Mesenchymal stem cell (in vitro differentiated cells and primary cell): ENCODE measurements at regions not wholly inside any gene's neighbourhood (a gene's known extent, or its start where the extent isn't known, plus 50 kb on each side); places are given as distances from the start of the nearest gene placed in this dataset.

Source experiments
- DNase-seq: peaks from one replicate; pipeline ENCODE4 v3.0.0-alpha.2; 2013
- H2AFZ ChIP-seq: one replicate; pipeline ENCODE4 v1.6.1; 2013; ENCODE audit warnings: low read depth, mild to moderate bottlenecking, control low read depth, inconsistent platforms, low read length, moderate library complexity
- H2AK5ac ChIP-seq: 2 replicates; pipeline ENCODE4 v1.6.1; 2013; ENCODE audit warnings: low read length, moderate library complexity, mild to moderate bottlenecking, inconsistent platforms; ENCODE audit not compliant: severe bottlenecking
- H2BK120ac ChIP-seq: one replicate; pipeline ENCODE4 v1.6.1; 2013; ENCODE audit warnings: low read depth, mild to moderate bottlenecking, inconsistent platforms, low read length, moderate library complexity
- H2BK12ac ChIP-seq, 2 experiments: one replicate each; pipeline ENCODE4 v1.6.1; 2013; ENCODE audit warnings: inconsistent platforms in 2 of 2, low read length in 2 of 2, mild to moderate bottlenecking in 2 of 2, moderate library complexity in 2 of 2, control low read depth in 1 of 2
- H2BK15ac ChIP-seq: one replicate; pipeline ENCODE4 v1.6.1; 2013; ENCODE audit warnings: mild to moderate bottlenecking, low read depth, inconsistent platforms; ENCODE audit not compliant: poor library complexity, severe bottlenecking
- H2BK5ac ChIP-seq: 2 replicates; pipeline ENCODE4 v1.6.1; 2013; ENCODE audit warnings: low read depth, mild to moderate bottlenecking, low read length, control low read depth, inconsistent platforms; ENCODE audit not compliant: poor library complexity, severe bottlenecking
- H3K14ac ChIP-seq, 2 experiments: one replicate each; pipeline ENCODE4 v1.6.1; 2013; ENCODE audit warnings: inconsistent platforms in 2 of 2, low read length in 2 of 2, control low read depth in 1 of 2, mild to moderate bottlenecking in 1 of 2, moderate library complexity in 1 of 2
- H3K18ac ChIP-seq, 2 experiments: one replicate each; pipeline ENCODE4 v1.6.1; 2013; ENCODE audit warnings: inconsistent platforms in 2 of 2, low read length in 2 of 2, control low read depth in 1 of 2, low read depth in 1 of 2, mild to moderate bottlenecking in 1 of 2
- H3K23ac ChIP-seq, 2 experiments: one replicate each; pipeline ENCODE4 v1.6.1; 2013; ENCODE audit warnings: inconsistent platforms in 2 of 2, low read length in 2 of 2, mild to moderate bottlenecking in 2 of 2, moderate library complexity in 2 of 2, control low read depth in 1 of 2
- H3K27ac ChIP-seq: 2 replicates; pipeline ENCODE4 v1.5.1; 2013; ENCODE audit warnings: mild to moderate bottlenecking, moderate library complexity, low read length, control low read depth, inconsistent platforms; ENCODE audit not compliant: poor library complexity, severe bottlenecking
- H3K27me3 ChIP-seq, 2 experiments: 2 replicates each; pipeline versions ENCODE4 v1.6.1 to v1.7.0; 2013; ENCODE audit warnings: low read length in 2 of 2, mild to moderate bottlenecking in 2 of 2, moderate library complexity in 2 of 2, control low read depth in 1 of 2, inconsistent platforms in 1 of 2; ENCODE audit not compliant: control insufficient read depth in 1 of 2, insufficient read depth in 1 of 2
- H3K36me3 ChIP-seq, 2 experiments: 2 replicates each; pipeline versions ENCODE4 v1.6.1 to v1.7.0; 2013; ENCODE audit warnings: low read length in 2 of 2, control low read depth in 1 of 2, inconsistent platforms in 1 of 2, low read depth in 1 of 2, mild to moderate bottlenecking in 1 of 2; ENCODE audit not compliant: insufficient read depth in 2 of 2, control insufficient read depth in 1 of 2
- H3K4ac ChIP-seq, 2 experiments: one replicate each; pipeline ENCODE4 v1.6.1; 2013; ENCODE audit warnings: inconsistent platforms in 2 of 2, low read length in 2 of 2, mild to moderate bottlenecking in 2 of 2, moderate library complexity in 2 of 2, control low read depth in 1 of 2, low read depth in 1 of 2
- H3K4me1 ChIP-seq: 2 replicates; pipeline ENCODE4 v1.6.1; 2013; ENCODE audit warnings: low read depth, low read length, control low read depth; ENCODE audit not compliant: control insufficient read depth, insufficient read depth
- H3K4me2 ChIP-seq: 2 replicates; pipeline ENCODE4 v1.6.1; 2013; ENCODE audit warnings: low read length, mild to moderate bottlenecking, inconsistent platforms; ENCODE audit not compliant: poor library complexity, severe bottlenecking
- H3K4me3 ChIP-seq, 2 experiments: 2 replicates each; pipeline versions ENCODE4 v1.5.1 to v1.7.0; 2013; ENCODE audit warnings: low read length in 2 of 2, mild to moderate bottlenecking in 2 of 2, control low read depth in 1 of 2, low read depth in 1 of 2; ENCODE audit not compliant: insufficient read depth in 1 of 2
- H3K79me1 ChIP-seq: replicated peaks from 2 replicates; pipeline ENCODE4 v1.6.1; 2013; ENCODE audit warnings: mild to moderate bottlenecking, control low read depth, low read length, inconsistent platforms; ENCODE audit not compliant: poor library complexity, severe bottlenecking
- H3K9ac ChIP-seq: 2 replicates; pipeline ENCODE4 v1.7.0; 2013; ENCODE audit warnings: mild to moderate bottlenecking, low read length, moderate library complexity
- H3K9me3 ChIP-seq: 2 replicates; pipeline ENCODE4 v1.7.0; 2013; ENCODE audit warnings: mild to moderate bottlenecking, low read length; ENCODE audit not compliant: control insufficient read depth
- H4K8ac ChIP-seq: one replicate; pipeline ENCODE4 v1.6.1; 2013; ENCODE audit warnings: inconsistent platforms, mild to moderate bottlenecking, low read length, moderate library complexity
- H4K91ac ChIP-seq: one replicate; pipeline ENCODE4 v1.6.1; 2013; ENCODE audit warnings: mild to moderate bottlenecking, low read length, inconsistent platforms
- WGBS: methylation state at CpG from one replicate; pipeline ENCODE4 v1.1.7; 2013; ENCODE audit warnings: mixed read lengths; 5-methylcytosine and 5-hydroxymethylcytosine counted together

GRCh38 chr2:59892398-59892797, 661.1 kb downstream of the BCL11A start:
- no peak overlapping the region for H3K27ac ChIP-seq
- no peak overlapping the region for H3K4me2 ChIP-seq
- H4K8ac ChIP-seq = no peak overlapping the region
- no peak overlapping the region for H3K23ac ChIP-seq
- no peak overlapping the region for H2AK5ac ChIP-seq
- no peak overlapping the region for H3K18ac ChIP-seq
- no peak overlapping the region for H3K4ac ChIP-seq
- H2AFZ ChIP-seq = no peak overlapping the region
- DNase-seq = no peak
- no peaks in the 10 kb centered on the region for H3K27me3 ChIP-seq
- H3K9ac ChIP-seq = no peak overlapping the region
- H3K4me1 ChIP-seq = no peaks in the 10 kb centered on the region
- H4K91ac ChIP-seq = no peak overlapping the region
- H2BK5ac ChIP-seq = no peak overlapping the region
- no peak overlapping the region for H3K14ac ChIP-seq
- no peak overlapping the region for H2BK12ac ChIP-seq
- H3K4me3 ChIP-seq = no peak overlapping the region
- H2BK15ac ChIP-seq = no peak overlapping the region
- H3K79me1 ChIP-seq = no peaks in the 10 kb centered on the region
- no peaks in the 10 kb centered on the region for H3K9me3 ChIP-seq
- H2BK120ac ChIP-seq = no peak overlapping the region
- H3K36me3 ChIP-seq = no peaks in the 10 kb centered on the region
- WGBS = 40% methylated on average over 4 of the region's 5 CpGs

DNA sequence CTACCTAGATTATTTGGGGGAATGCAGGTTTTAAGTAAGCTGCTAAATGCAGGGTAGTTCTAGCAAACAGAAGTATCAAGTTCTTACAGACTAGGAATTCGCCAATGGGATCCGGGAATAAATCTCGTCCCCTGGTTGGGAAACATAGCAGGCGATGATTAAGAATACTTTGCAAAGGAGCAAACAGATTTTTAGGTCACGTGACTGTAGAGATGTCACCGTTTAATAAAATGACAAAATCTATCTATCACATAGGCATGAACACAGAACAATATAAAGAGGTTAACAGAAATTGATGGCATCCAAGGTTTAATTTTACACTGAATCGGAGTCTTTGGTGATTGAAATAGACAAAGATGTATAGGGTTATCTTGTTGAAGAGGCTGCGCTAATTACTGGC, 664.1 kb downstream of the BCL11A start:
- Histone ChIP-seq H3K79me1 (no peaks in the 10 kb centered on the region), H3K4me2 (no peak overlapping the region), H2BK15ac (no peak overlapping the region), H3K18ac (no peak overlapping the region), H3K36me3 (no peaks in the 10 kb centered on the region), H3K9me3 (no peaks in the 10 kb centered on the region), H4K91ac (no peak overlapping the region), H3K4me3 (no peak overlapping the region), H3K4me1 (no peaks in the 10 kb centered on the region), H3K27me3 (no peaks in the 10 kb centered on the region), H4K8ac (no peak overlapping the region), H3K9ac (no peak overlapping the region), H2BK12ac (no peak overlapping the region), H2AK5ac (no peak overlapping the region), H2BK120ac (no peak overlapping the region), H2BK5ac (no peak overlapping the region), H3K27ac (no peak overlapping the region), H3K14ac (no peak overlapping the region), H3K4ac (no peak overlapping the region), H2AFZ (no peak overlapping the region), H3K23ac (no peak overlapping the region)
- WGBS = 81% methylated on average over 5 of the region's 8 CpGs
- DNase-seq = no peak

- 86% methylated on average over 1 of the region's 1 CpG for WGBS
- no peak overlapping the region for H3K18ac ChIP-seq
Measured at GRCh38 chr2:59888706-59889105, 664.7 kb downstream of the BCL11A start.

DNA sequence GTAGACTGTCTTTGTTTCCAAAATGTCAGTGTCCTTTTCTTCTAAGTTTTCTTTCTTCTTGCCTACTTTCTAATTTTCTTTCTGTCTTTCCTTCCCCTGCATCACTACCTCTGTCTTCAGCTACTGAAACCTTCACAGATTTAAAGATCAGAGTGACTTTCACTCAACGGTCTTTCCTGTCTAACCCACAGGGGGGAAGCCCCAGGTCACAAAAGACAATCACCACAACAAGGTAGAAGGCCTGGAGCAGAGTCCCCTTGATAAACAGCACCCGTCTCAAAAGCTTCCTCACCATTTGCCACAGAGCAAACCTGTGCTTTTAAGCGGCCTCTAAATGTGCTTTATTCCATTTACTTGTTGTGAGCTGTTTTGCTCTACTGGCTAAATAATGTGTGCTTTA, 665.4 kb downstream of the BCL11A start:
- no peak overlapping the region for H3K9ac ChIP-seq
- DNase-seq = no peak
- no peaks in the 10 kb centered on the region for H3K9me3 ChIP-seq
- no peak overlapping the region for H3K4me3 ChIP-seq
- no peaks in the 10 kb centered on the region for H3K36me3 ChIP-seq
- no peaks in the 10 kb centered on the region for H3K79me1 ChIP-seq
- H2AFZ ChIP-seq = no peak overlapping the region
- no peak overlapping the region for H4K91ac ChIP-seq
- H2BK15ac ChIP-seq = no peak overlapping the region
- H3K4ac ChIP-seq = no peak overlapping the region
- no peak overlapping the region for H2BK12ac ChIP-seq
- no peak overlapping the region for H2BK120ac ChIP-seq
- H2BK5ac ChIP-seq = no peak overlapping the region
- H3K4me1 ChIP-seq = no peaks in the 10 kb centered on the region
- H3K27ac ChIP-seq = no peak overlapping the region
- H3K4me2 ChIP-seq = no peak overlapping the region
- H3K14ac ChIP-seq = no peak overlapping the region
- no peaks in the 10 kb centered on the region for H3K27me3 ChIP-seq
- H2AK5ac ChIP-seq = no peak overlapping the region
- WGBS = 11% methylated on average over 1 of the region's 3 CpGs
- no peak overlapping the region for H3K18ac ChIP-seq
- H4K8ac ChIP-seq = no peak overlapping the region
- no peak overlapping the region for H3K23ac ChIP-seq

More at GRCh38 chr2:59888706-59889105, 664.7 kb downstream of the BCL11A start:
- H3K14ac ChIP-seq = no peak overlapping the region
- H3K4me2 ChIP-seq = no peak overlapping the region
- no peak overlapping the region for H3K27ac ChIP-seq
- no peak overlapping the region for H3K9ac ChIP-seq
- H4K8ac ChIP-seq = no peak overlapping the region
- no peak overlapping the region for H4K91ac ChIP-seq
- no peak overlapping the region for H2BK15ac ChIP-seq
- no peaks in the 10 kb centered on the region for H3K4me1 ChIP-seq
- H2AFZ ChIP-seq = no peak overlapping the region
- no peaks in the 10 kb centered on the region for H3K79me1 ChIP-seq
- no peak overlapping the region for H2BK120ac ChIP-seq
- H2BK12ac ChIP-seq = no peak overlapping the region
- no peaks in the 10 kb centered on the region for H3K36me3 ChIP-seq
- H3K23ac ChIP-seq = no peak overlapping the region
- H3K4me3 ChIP-seq = no peak overlapping the region
- DNase-seq = no peak
- H3K4ac ChIP-seq = no peak overlapping the region
- no peaks in the 10 kb centered on the region for H3K27me3 ChIP-seq
- no peaks in the 10 kb centered on the region for H3K9me3 ChIP-seq
- no peak overlapping the region for H2AK5ac ChIP-seq
- no peak overlapping the region for H2BK5ac ChIP-seq
